ENCODE measurements at regions not wholly inside any gene's neighbourhood (a gene's known extent, or its start where the extent isn't known, plus 50 kb on each side); places are given as distances from the start of the nearest gene placed in this dataset.
"Not testable (repeated sequence)": the region's sequence is repeated elsewhere in the genome, so short reads cannot be mapped to it uniquely, and the experiment has no call there.

- DNase-seq (ENCODE audit: low read depth): no peak
These were observed 397.1 kb upstream of the ZNF804A start for GRCh38 chr2:184201246-184201645.

GRCh38 chr2:184203661-184204060, 394.7 kb upstream of the ZNF804A start:
- no peak for DNase-seq (ENCODE audit: low read depth)

DNA sequence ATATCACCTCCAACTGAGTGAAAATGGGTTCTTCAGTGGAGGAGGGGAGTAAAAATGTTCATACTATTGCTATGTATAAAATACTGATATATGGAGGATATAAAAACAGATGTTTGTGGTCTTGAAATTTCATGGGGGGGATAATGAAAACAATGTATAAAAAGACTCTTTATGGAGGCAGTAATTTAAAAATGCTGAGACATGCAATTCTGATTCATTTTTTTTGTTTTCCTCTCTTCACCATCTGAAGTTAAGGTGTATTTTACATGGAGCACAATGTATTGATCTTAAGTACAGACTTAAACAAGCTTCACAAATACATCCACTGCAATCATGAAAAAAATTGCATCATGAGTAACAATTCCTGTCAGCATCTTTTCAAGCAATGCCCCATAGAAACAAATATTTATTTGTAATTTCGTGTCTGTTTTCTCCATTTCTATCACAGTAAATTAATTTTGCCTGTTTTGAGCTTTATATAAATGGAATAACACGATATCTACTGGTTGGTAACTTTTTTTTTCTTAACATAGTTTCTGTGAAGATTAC, 393.2 kb upstream of the ZNF804A start:
- DNase-seq (ENCODE audit: low read depth): no peak

DNA sequence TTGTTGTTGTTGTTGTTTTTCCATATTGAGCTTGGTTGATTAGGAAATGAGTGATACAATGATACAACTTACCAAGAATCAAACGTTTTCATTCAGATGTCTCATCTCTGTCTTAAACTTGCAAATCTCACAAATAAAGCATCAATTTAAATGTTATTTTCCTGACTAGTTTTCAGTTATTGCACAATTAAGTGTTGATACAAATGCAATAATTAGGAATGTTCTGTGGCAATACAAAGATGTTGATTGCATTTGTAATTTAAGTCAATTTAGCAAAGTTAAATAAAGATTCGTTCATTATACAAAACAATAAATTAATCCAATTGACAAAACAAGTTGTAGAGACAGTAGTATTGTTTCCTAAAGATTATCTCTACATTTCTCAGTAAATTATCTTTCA, 392.3 kb upstream of the ZNF804A start:
- DNase-seq (ENCODE audit: low read depth): no peak

- no peak for DNase-seq (ENCODE audit: low read depth)
These were observed 388.0 kb upstream of the ZNF804A start for GRCh38 chr2:184210329-184210728.

DNA sequence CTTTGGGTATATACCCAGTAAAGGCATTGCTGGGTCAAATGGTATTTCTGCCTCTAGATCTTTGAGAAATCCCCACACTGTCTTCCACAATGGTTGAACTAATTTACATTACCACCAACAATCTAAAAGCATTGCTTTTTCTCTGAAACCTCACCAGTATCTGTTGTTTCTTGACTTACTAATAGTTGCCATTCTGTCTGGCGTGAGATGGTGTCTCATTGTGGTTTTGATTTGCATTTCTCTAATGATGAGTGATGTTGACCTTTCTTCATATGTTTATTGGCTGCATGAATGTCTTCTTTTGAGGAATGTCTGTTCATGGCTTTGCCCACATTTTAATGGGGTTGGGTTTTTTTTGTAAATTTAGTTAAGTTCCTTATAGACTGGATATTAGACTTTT, 382.6 kb upstream of the ZNF804A start:
- DNase-seq (ENCODE audit: low read depth): peak; percentile 13

GRCh38 chr2:184256611-184257010, 341.7 kb upstream of the ZNF804A start:
- DNase-seq (ENCODE audit: low read depth): no peak

DNA sequence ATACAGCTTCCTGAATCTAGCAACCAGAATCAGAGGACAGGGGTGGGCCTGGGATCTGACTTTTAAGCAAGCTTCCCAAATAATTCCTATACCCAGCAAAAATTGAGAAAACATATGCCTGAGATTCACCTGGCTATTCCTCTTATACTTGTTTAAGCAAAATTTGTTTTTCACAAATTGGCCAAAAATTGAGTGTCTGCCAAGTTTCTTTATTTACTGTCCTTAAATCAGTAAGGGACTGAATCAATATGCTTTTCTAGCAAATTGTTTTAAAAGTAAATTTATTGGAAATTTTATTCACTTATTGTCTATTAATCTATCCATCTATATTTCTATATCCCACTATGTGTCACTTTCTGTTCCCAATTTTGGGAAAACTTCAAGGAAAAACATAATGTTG, 337.0 kb upstream of the ZNF804A start:
- DNase-seq (ENCODE audit: low read depth): no peak

DNA sequence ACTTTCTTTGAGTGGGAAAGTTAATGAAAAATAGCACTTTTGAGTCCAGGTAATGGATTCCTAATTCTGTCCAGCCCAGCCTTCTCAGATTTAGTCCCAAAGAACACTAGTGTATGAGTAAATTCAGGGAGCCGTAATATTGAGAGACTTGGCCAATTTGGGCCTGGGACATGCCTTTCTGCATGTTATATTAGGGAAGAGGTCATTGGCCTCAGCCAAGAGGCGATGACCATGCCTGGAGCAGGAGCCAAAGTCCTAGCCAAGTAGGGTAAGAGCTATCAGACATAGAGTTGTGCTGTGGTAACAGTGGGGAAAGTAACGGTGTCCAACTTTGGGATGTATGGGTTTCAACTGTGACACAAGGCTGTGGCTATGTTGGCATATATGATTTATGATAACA, 336.5 kb upstream of the ZNF804A start:
- DNase-seq (ENCODE audit: low read depth): no peak

- DNase-seq (ENCODE audit: low read depth): no peak
These were observed 329.3 kb upstream of the ZNF804A start for GRCh38 chr2:184268900-184269477.

GRCh38 chr2:184270660-184271059, 327.7 kb upstream of the ZNF804A start:
- no peak for DNase-seq (ENCODE audit: low read depth)

DNA sequence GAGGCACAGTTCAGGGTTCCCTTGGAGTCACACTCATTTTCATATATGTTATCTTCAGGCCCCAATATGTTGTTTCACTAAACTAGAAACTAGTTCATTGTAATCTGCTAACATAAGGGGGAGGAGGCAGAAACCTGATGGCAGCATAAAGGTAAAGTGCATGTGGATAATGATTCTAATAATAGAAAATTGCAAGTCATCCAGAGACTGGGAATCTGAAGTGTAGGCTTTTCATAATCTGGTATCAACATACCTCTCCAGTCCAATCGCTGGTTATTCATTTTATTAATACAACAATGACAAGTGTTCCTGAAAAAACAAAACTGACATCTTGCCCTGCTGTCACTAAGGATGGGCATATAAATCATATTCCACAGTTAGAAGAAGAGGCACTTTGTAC, 326.3 kb upstream of the ZNF804A start:
- DNase-seq (ENCODE audit: low read depth): no peak

DNA sequence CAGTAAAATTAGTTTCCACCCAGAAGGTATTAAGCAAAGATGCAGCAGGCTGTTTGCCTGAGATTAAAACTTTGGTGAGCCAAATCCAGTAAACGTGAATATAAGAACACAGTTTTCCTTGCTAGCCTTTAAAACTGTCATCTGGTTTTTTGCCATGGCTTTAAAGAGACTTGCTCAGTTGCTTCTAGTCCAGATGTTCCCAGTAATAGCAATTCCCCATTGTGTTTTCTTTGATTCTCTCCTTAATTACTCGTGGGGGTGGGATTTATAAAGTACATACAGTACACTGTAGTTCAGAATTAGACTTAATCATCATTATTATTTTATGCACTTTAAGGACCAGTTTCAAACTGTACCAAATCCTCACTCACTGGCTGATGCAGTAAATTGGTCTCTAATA, 303.5 kb upstream of the ZNF804A start:
- no peak for DNase-seq (ENCODE audit: low read depth)

- no peak for DNase-seq (ENCODE audit: low read depth)
These were observed 301.2 kb upstream of the ZNF804A start for GRCh38 chr2:184297085-184297484.

GRCh38 chr2:184302506-184302905, 295.8 kb upstream of the ZNF804A start:
- DNase-seq (ENCODE audit: low read depth): no peak

GRCh38 chr2:184304006-184304405, 294.3 kb upstream of the ZNF804A start:
- no peak for DNase-seq (ENCODE audit: low read depth)

- no peak for DNase-seq (ENCODE audit: low read depth)
These were observed 293.2 kb upstream of the ZNF804A start for GRCh38 chr2:184305105-184305504.

GRCh38 chr2:184308706-184309105, 289.6 kb upstream of the ZNF804A start:
- DNase-seq (ENCODE audit: low read depth): no peak

DNA sequence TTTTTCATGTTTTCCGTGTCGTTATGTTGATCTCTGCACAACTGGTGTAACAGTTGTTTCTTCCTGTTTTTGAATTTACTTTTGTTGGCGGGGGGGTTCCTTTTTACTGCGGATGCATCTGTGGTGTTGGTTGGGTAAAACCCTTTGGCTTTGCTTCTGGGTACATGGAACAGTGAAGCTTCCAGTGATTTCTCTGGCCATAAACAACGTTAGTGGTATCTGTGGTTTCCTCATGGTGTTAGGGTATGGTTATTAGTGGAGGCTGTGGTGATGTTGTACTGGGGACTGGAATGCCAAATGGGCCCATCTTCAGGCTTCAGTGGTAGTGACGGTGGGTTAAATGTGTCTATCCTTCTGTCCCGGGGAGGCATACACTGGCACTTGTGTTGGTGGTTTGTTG, 285.4 kb upstream of the ZNF804A start:
- DNase-seq (ENCODE audit: low read depth): no peak

GRCh38 chr2:184314829-184315228, 283.5 kb upstream of the ZNF804A start:
- no peak for DNase-seq (ENCODE audit: low read depth)

GRCh38 chr2:184316921-184317320, 281.4 kb upstream of the ZNF804A start:
- DNase-seq (ENCODE audit: low read depth): no peak

GRCh38 chr2:184322615-184323014, 275.7 kb upstream of the ZNF804A start:
- no peak for DNase-seq (ENCODE audit: low read depth)

- no peak for DNase-seq (ENCODE audit: low read depth)
These were observed 272.3 kb upstream of the ZNF804A start for GRCh38 chr2:184326066-184326465.

GRCh38 chr2:184327805-184328204, 270.5 kb upstream of the ZNF804A start:
- not testable (repeated sequence) for DNase-seq (ENCODE audit: low read depth)

All from M059J (cell line).